OCI-LY1 (cell line): ENCODE measurements at regions not wholly inside any gene's neighbourhood (a gene's known extent, or its start where the extent isn't known, plus 50 kb on each side); places are given as distances from the start of the nearest gene placed in this dataset.

ENCODE experiments used
- H2AFZ ChIP-seq: fragments of 200-600 bp; sonication (generic), shearing (Covaris generic); 2 replicates; pipeline ENCODE4 v1.6.0; 2014; ENCODE audit warnings: antibody characterized with exemption, mild to moderate bottlenecking, low read length
- H3F3A ChIP-seq: fragments of 200-600 bp; sonication (generic), shearing (Covaris generic); 2 replicates; pipeline ENCODE4 v1.6.0; 2014; ENCODE audit warnings: mild to moderate bottlenecking, antibody characterized with exemption, low read length, moderate library complexity; ENCODE audit not compliant: insufficient read depth
- H3K27ac ChIP-seq: fragments of 200-600 bp; sonication (generic); 2 replicates; pipeline ENCODE4 v1.5.1; 2014; ENCODE audit warnings: low read length, mixed run types, mild to moderate bottlenecking, low read depth; ENCODE audit not compliant: poor library complexity, severe bottlenecking
- H3K27me3 ChIP-seq: fragments of 200-600 bp; sonication (generic); 2 replicates; pipeline ENCODE4 v1.6.0; 2014; ENCODE audit warnings: antibody characterized with exemption, mild to moderate bottlenecking, low read length, moderate library complexity; ENCODE audit not compliant: insufficient read depth
- H3K36me3 ChIP-seq: fragments of 200-600 bp; sonication (generic); 2 replicates; pipeline ENCODE4 v1.6.1; 2014; ENCODE audit warnings: mild to moderate bottlenecking, antibody characterized with exemption, low read length, moderate library complexity, mixed read lengths; ENCODE audit not compliant: insufficient read depth
- H3K4me1 ChIP-seq: fragments of 200-600 bp; sonication (generic); 2 replicates; pipeline ENCODE4 v1.5.1; 2014; ENCODE audit warnings: mild to moderate bottlenecking, low read length, moderate library complexity; ENCODE audit not compliant: insufficient read depth, severe bottlenecking
- H3K4me2 ChIP-seq: fragments of 200-600 bp; sonication (generic), shearing (Covaris generic); 2 replicates; pipeline ENCODE4 v1.6.1; 2014; ENCODE audit warnings: low read length
- H3K4me3 ChIP-seq: fragments of 200-600 bp; sonication (generic); 2 replicates; pipeline ENCODE4 v1.5.1; 2014; ENCODE audit warnings: low read length, low read depth, mild to moderate bottlenecking, mixed read lengths; ENCODE audit not compliant: poor library complexity, severe bottlenecking
- H3K79me2 ChIP-seq: fragments of 200-600 bp; shearing (Covaris generic); 2 replicates; pipeline ENCODE4 v1.6.1; 2016; ENCODE audit warnings: mixed run types, low read length, mixed read lengths; ENCODE audit not compliant: insufficient read depth
- H3K9ac ChIP-seq: fragments of 200-600 bp; sonication (generic), shearing (Covaris generic); 2 replicates; pipeline ENCODE4 v1.6.1; 2014; ENCODE audit warnings: mild to moderate bottlenecking, low read length, mixed read lengths
- H3K9me2 ChIP-seq: fragments of 200-600 bp; sonication (generic), shearing (Covaris generic); 2 replicates; pipeline ENCODE4 v1.6.1; 2014; ENCODE audit warnings: low read depth, mild to moderate bottlenecking, low read length, mixed read lengths
- H3K9me3 ChIP-seq: fragments of 200-600 bp; shearing (Covaris generic); 2 replicates; pipeline ENCODE4 v1.6.1; 2014; ENCODE audit warnings: low read length, mixed read lengths
- H4K20me1 ChIP-seq: fragments of 200-600 bp; sonication (generic), shearing (Covaris generic); 2 replicates; pipeline ENCODE4 v1.6.0; 2016; ENCODE audit warnings: mild to moderate bottlenecking, low read length; ENCODE audit not compliant: insufficient read depth
- CTCF ChIP-seq: fragments of 200-600 bp; sonication (generic), shearing (Covaris generic); IDR thresholded peaks from 2 replicates; pipeline ENCODE4 v1.5.1; 2017; ENCODE audit warnings: mild to moderate bottlenecking, antibody characterized with exemption, low read length, moderate library complexity, mixed read lengths
- EZH2 ChIP-seq: fragments of 200-600 bp; sonication (generic), shearing (Covaris generic); IDR thresholded peaks from 2 replicates; pipeline ENCODE4 v1.8.0; 2017; ENCODE audit warnings: borderline replicate concordance, mixed run types, mild to moderate bottlenecking, antibody characterized with exemption, low read length, moderate library complexity, mixed read lengths

- no peak overlapping the region for H3K4me3 ChIP-seq
- no peaks in the 10 kb centered on the region for H3K9me3 ChIP-seq
- no peaks in the 10 kb centered on the region for H3K36me3 ChIP-seq
- no peak for TF ChIP-seq CTCF
- no peak for TF ChIP-seq EZH2
- H3K4me1 ChIP-seq: no peaks in the 10 kb centered on the region
- no peak overlapping the region for H2AFZ ChIP-seq
- H4K20me1 ChIP-seq: no peaks in the 10 kb centered on the region
- H3K79me2 ChIP-seq: no peaks in the 10 kb centered on the region
- H3K9me2 ChIP-seq: no peaks in the 10 kb centered on the region
- H3F3A ChIP-seq: no peaks in the 10 kb centered on the region
- H3K4me2 ChIP-seq: no peak overlapping the region
- no peak overlapping the region for H3K27ac ChIP-seq
- no peak overlapping the region for H3K9ac ChIP-seq
- peaks cover 5% of the 10 kb centered on the region; the same call in 1 of the 2 replicates for H3K27me3 ChIP-seq
Measured at GRCh38 chr9:84179531-84179930, 161.0 kb downstream of the SLC28A3 start.

DNA sequence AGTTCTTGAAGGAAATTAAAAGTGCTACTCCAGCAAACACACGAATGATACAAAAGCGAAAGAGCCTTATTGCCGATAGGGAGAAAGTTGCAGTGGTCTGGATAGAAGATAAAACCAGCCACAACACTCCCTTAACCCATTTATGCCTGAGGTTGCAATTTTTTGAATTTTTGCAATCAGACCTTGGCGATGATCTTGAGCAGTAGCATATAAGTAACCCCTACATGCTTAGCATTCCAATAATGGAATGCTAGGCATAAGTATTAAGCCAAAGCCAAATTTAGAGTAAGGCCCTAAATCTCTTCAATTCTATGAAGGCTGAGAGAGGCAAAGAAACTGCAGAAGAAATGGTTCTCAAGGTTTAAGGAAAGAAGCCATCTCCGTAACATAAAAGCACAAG is 153.5 kb downstream of the SLC28A3 start:
- Histone ChIP-seq H3K4me2 (no peak overlapping the region), H3K4me3 (no peak overlapping the region), H3K4me1 (no peaks in the 10 kb centered on the region), H3K27ac (no peak overlapping the region), H2AFZ (no peak overlapping the region), H3K9ac (no peak overlapping the region), H3K9me2 (no peaks in the 10 kb centered on the region), H3K36me3 (no peaks in the 10 kb centered on the region), H3K79me2 (no peaks in the 10 kb centered on the region), H3F3A (no peaks in the 10 kb centered on the region), H3K9me3 (no peaks in the 10 kb centered on the region), H3K27me3 (no peaks in the 10 kb centered on the region; the same call in 1 of the 2 replicates), H4K20me1 (no peaks in the 10 kb centered on the region)
- TF ChIP-seq CTCF: no peak
- no peak for TF ChIP-seq EZH2

DNA sequence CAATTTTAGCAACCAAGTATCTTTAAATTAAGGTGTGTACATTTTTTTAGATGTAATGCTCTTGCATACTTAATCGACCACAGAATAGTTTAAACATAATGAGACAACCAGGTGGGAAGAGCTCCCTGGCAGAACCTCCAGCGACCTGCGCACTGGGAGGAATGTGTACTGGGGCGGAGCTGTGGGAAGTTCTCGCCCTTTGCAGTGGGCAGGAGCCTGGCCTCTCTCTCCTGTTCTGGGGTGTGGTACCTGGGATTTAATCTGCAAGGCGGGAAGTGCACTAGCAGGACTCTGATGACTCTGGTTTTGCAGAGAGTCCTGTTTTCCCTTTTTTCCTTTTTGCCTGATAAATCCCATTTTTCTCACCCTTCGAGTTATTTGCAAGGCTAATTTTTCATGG is 150.7 kb downstream of the SLC28A3 start:
- Histone ChIP-seq H3K27me3 (no peaks in the 10 kb centered on the region), H3K4me3 (no peak overlapping the region), H3K36me3 (no peaks in the 10 kb centered on the region), H3K4me2 (no peak overlapping the region), H3K27ac (no peak overlapping the region), H3K9ac (no peak overlapping the region), H3K4me1 (no peaks in the 10 kb centered on the region), H3K9me3 (no peaks in the 10 kb centered on the region), H3K79me2 (no peaks in the 10 kb centered on the region), H2AFZ (no peak overlapping the region), H3K9me2 (no peaks in the 10 kb centered on the region), H4K20me1 (no peaks in the 10 kb centered on the region), H3F3A (no peaks in the 10 kb centered on the region)
- TF ChIP-seq CTCF (no peak), EZH2 (no peak)
